ENCODE measurements at regions not wholly inside any gene's neighbourhood (a gene's known extent, or its start where the extent isn't known, plus 50 kb on each side); places are given as distances from the start of the nearest gene placed in this dataset.
"Not testable (repeated sequence)": the region's sequence is repeated elsewhere in the genome, so short reads cannot be mapped to it uniquely, and the experiment has no call there.

- DNase-seq (ENCODE audit: low read depth in 1 of 2, low spot score in 1 of 2): no peak
- TF ChIP-seq JUND (IDR thresholded peaks at IDR 0.05; ENCODE audit: low read depth): no peak
- in situ Hi-C loops (cut with HindIII; ENCODE audit: low pct_unique_long_range_greater_than_20kb, low sequenced_read_pairs): no loop called here
Measured at GRCh38 chr5:18652404-18653215, 1018.4 kb downstream of the TAF11L14 start.

- in situ Hi-C loops (cut with HindIII; ENCODE audit: low pct_unique_long_range_greater_than_20kb, low sequenced_read_pairs): no loop called here
- TF ChIP-seq JUND (IDR thresholded peaks at IDR 0.05; ENCODE audit: low read depth): no peak
- DNase-seq (ENCODE audit: low read depth in 1 of 2, low spot score in 1 of 2): no peak
Measured at GRCh38 chr5:18653216-18653752, 1019.0 kb downstream of the TAF11L14 start.

GRCh38 chr5:18660511-18660910 lies 1026.3 kb downstream of the TAF11L14 start:
- no peak for DNase-seq (ENCODE audit: low read depth in 1 of 2, low spot score in 1 of 2)
- TF ChIP-seq JUND (IDR thresholded peaks at IDR 0.05; ENCODE audit: low read depth): no peak
- in situ Hi-C loops (cut with HindIII; ENCODE audit: low pct_unique_long_range_greater_than_20kb, low sequenced_read_pairs): no loop called here

- no peak for TF ChIP-seq JUND (IDR thresholded peaks at IDR 0.05; ENCODE audit: low read depth)
- in situ Hi-C loops (cut with HindIII; ENCODE audit: low pct_unique_long_range_greater_than_20kb, low sequenced_read_pairs): no loop called here
- no peak for DNase-seq (ENCODE audit: low read depth in 1 of 2, low spot score in 1 of 2)
Measured at GRCh38 chr5:18662231-18662630, 1028.0 kb downstream of the TAF11L14 start.

- DNase-seq (ENCODE audit: low read depth in 1 of 2, low spot score in 1 of 2); in situ Hi-C loops (cut with HindIII; ENCODE audit: low pct_unique_long_range_greater_than_20kb, low sequenced_read_pairs): not testable (repeated sequence)
Measured at GRCh38 chr5:18674212-18674611, 1040.0 kb downstream of the TAF11L14 start.

GRCh38 chr5:18675041-18675440 lies 1040.8 kb downstream of the TAF11L14 start:
- in situ Hi-C loops (cut with HindIII; ENCODE audit: low pct_unique_long_range_greater_than_20kb, low sequenced_read_pairs): no loop called here
- DNase-seq (ENCODE audit: low read depth in 1 of 2, low spot score in 1 of 2): no peak
- TF ChIP-seq JUND (IDR thresholded peaks at IDR 0.05; ENCODE audit: low read depth): no peak

GRCh38 chr5:18686253-18686652 lies 1052.0 kb downstream of the TAF11L14 start:
- no peak for DNase-seq (ENCODE audit: low read depth in 1 of 2, low spot score in 1 of 2)
- in situ Hi-C loops (cut with HindIII; ENCODE audit: low pct_unique_long_range_greater_than_20kb, low sequenced_read_pairs): no loop called here
- TF ChIP-seq JUND (IDR thresholded peaks at IDR 0.05; ENCODE audit: low read depth): no peak

- TF ChIP-seq JUND (IDR thresholded peaks at IDR 0.05; ENCODE audit: low read depth): no peak
- no peak for DNase-seq (ENCODE audit: low read depth in 1 of 2, low spot score in 1 of 2)
- in situ Hi-C loops (cut with HindIII; ENCODE audit: low pct_unique_long_range_greater_than_20kb, low sequenced_read_pairs): no loop called here
Measured at GRCh38 chr5:18687429-18687828, 1053.2 kb downstream of the TAF11L14 start.

GRCh38 chr5:18699681-18700080 lies 1065.4 kb downstream of the TAF11L14 start:
- DNase-seq (ENCODE audit: low read depth in 1 of 2, low spot score in 1 of 2): no peak
- in situ Hi-C loops (cut with HindIII; ENCODE audit: low pct_unique_long_range_greater_than_20kb, low sequenced_read_pairs): no loop called here
- no peak for TF ChIP-seq JUND (IDR thresholded peaks at IDR 0.05; ENCODE audit: low read depth)

GRCh38 chr5:18702821-18703220 lies 1068.6 kb downstream of the TAF11L14 start:
- no peak for DNase-seq (ENCODE audit: low read depth in 1 of 2, low spot score in 1 of 2)

GRCh38 chr5:18712936-18713485 lies 1078.8 kb downstream of the TAF11L14 start:
- TF ChIP-seq JUND (IDR thresholded peaks at IDR 0.05; ENCODE audit: low read depth): no peak
- in situ Hi-C loops (cut with HindIII; ENCODE audit: low pct_unique_long_range_greater_than_20kb, low sequenced_read_pairs): no loop called here
- DNase-seq (ENCODE audit: low read depth in 1 of 2, low spot score in 1 of 2): no peak

More at GRCh38 chr5:18702821-18703220, 1068.6 kb downstream of the TAF11L14 start:
- no peak for TF ChIP-seq JUND (IDR thresholded peaks at IDR 0.05; ENCODE audit: low read depth)
- in situ Hi-C loops (cut with HindIII; ENCODE audit: low pct_unique_long_range_greater_than_20kb, low sequenced_read_pairs): no loop called here

- no peak for DNase-seq (ENCODE audit: low read depth in 1 of 2, low spot score in 1 of 2)
- in situ Hi-C loops (cut with HindIII; ENCODE audit: low pct_unique_long_range_greater_than_20kb, low sequenced_read_pairs): no loop called here
- TF ChIP-seq JUND (IDR thresholded peaks at IDR 0.05; ENCODE audit: low read depth): no peak
Measured at GRCh38 chr5:18720002-18720401, 1085.7 kb downstream of the TAF11L14 start.

Measured in T47D (cell line).